ENCODE measurements at regions not wholly inside any gene's neighbourhood (a gene's known extent, or its start where the extent isn't known, plus 50 kb on each side); places are given as distances from the start of the nearest gene placed in this dataset.

DNA sequence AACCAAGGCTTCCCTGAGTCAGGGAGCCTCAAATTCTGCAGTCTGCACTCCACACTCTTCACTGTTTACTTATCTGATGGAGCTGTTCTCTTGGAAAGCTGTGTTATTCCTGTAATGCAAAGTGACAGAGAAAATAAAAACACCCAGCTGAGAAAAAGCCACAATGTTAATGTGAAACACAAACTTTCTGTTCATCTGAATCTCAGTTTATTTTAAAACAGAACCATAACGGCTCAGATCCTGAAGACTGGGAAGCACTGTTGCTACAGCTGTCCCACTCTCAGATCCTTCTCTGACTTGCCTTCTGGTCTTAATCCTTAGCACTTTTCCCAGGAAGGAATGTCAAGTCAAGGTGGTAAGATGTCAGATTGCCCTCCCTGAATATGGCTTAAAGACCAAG is 736.6 kb downstream of the DHX35 start:
- no peaks in the 10 kb centered on the region for H3K4me1 ChIP-seq (ENCODE audit: control insufficient read depth, insufficient read depth, low read length)
- no peak overlapping the region for H3K4me3 ChIP-seq (ENCODE audit: low read depth, low read length)
- WGBS (ENCODE audit: insufficient coverage) = 83% methylated on average over 1 of the region's 1 CpG
- peak overlapping the region; percentile 13 for H3K27ac ChIP-seq (ENCODE audit: low read depth, low read length)
- no peaks in the 10 kb centered on the region for H3K27me3 ChIP-seq (ENCODE audit: control insufficient read depth, insufficient read depth, low read length)
- peak in 1 of 6 donors; percentile 78 for DNase-seq (ENCODE audit: low read depth in 4 of 6, low spot score in 6 of 6)
- no peaks in the 10 kb centered on the region for H3K36me3 ChIP-seq (ENCODE audit: control insufficient read depth, insufficient read depth, low read length)
- no peaks in the 10 kb centered on the region for H3K9me3 ChIP-seq (ENCODE audit: control insufficient read depth, insufficient read depth, low read length)

DNA sequence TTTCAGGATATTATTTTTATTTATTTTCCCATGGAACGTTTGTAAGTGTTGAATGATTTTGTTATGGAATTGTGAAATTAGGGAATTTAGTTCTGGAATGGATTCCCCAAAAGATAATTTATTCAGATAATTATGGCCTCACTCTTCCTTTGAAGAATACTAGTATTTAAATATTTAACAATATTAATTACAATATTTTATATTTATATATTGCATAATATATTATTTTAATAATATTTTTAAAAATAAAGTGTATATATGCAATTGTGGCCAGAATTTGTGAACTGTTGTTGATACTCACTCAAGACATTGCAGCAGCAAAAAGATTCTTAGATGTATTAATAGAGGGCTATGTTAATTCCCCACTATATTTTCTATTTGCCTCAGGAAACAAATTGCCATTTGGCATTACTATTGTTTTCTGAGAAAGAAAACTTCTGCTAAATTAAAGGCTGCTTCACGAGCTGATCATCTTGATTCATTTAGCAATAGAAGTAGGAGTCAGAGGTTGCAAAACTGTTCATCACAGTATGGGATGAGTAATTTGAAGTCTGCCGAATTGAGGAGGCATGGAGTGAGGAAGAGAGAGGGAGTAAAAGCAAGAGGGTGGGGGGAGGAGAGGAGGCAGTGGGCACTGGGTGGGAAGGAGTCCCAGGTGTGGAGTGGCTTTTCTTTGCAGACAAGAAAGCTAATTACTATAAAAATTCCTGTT is 729.2 kb downstream of the DHX35 start:
- Histone ChIP-seq H3K27ac (ENCODE audit: low read depth, low read length) (no peak overlapping the region), H3K27me3 (ENCODE audit: control insufficient read depth, insufficient read depth, low read length) (no peaks in the 10 kb centered on the region), H3K4me1 (ENCODE audit: control insufficient read depth, insufficient read depth, low read length) (no peaks in the 10 kb centered on the region), H3K4me3 (ENCODE audit: low read depth, low read length) (no peak overlapping the region), H3K36me3 (ENCODE audit: control insufficient read depth, insufficient read depth, low read length) (no peaks in the 10 kb centered on the region), H3K9me3 (ENCODE audit: control insufficient read depth, insufficient read depth, low read length) (no peaks in the 10 kb centered on the region)
- 26% methylated on average over 2 of the region's 3 CpGs for WGBS (ENCODE audit: insufficient coverage)
- DNase-seq (ENCODE audit: low read depth in 4 of 6, low spot score in 6 of 6) = peak in 1 of 6 donors; percentile 10

DNA sequence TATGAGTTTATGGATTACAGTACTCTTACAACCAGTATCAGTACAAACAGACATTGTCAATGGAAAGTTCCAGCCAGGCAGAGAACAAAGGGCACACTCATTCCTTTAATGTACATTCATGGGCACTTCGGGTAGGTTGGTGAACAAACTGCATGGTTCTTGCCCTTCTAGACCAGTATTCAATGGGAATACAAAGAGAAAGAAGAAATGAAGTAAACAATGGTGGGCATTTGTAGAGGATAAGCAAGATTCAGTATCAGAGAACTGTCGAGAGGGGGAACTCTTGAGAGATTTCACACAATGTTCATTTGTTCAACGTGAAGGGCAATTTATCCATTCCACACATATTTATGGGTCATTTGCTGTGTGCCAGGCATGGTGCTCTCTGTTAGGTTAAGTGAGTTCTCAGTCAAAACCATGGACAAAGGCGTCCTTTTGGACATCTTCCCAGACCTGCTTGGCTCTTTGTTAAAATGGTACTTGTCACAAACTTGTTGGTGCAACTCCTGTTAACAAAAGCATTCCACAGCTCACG is 714.8 kb downstream of the DHX35 start:
- H3K9me3 ChIP-seq (ENCODE audit: control insufficient read depth, insufficient read depth, low read length) = peaks cover 1% of the 10 kb centered on the region
- 11% methylated on average over 1 of the region's 5 CpGs for WGBS (ENCODE audit: insufficient coverage)
- H3K27ac ChIP-seq (ENCODE audit: low read depth, low read length) = peak overlapping the region; percentile 72
- peaks cover 4% of the 10 kb centered on the region for H3K27me3 ChIP-seq (ENCODE audit: control insufficient read depth, insufficient read depth, low read length)
- H3K4me1 ChIP-seq (ENCODE audit: control insufficient read depth, insufficient read depth, low read length) = peaks cover 4% of the 10 kb centered on the region
- DNase-seq (ENCODE audit: low read depth in 4 of 6, low spot score in 6 of 6) = peak in 5 of 6 donors; percentile 19 to 81 (median 48)
- H3K36me3 ChIP-seq (ENCODE audit: control insufficient read depth, insufficient read depth, low read length) = no peaks in the 10 kb centered on the region
- H3K4me3 ChIP-seq (ENCODE audit: low read depth, low read length) = no peak overlapping the region

DNA sequence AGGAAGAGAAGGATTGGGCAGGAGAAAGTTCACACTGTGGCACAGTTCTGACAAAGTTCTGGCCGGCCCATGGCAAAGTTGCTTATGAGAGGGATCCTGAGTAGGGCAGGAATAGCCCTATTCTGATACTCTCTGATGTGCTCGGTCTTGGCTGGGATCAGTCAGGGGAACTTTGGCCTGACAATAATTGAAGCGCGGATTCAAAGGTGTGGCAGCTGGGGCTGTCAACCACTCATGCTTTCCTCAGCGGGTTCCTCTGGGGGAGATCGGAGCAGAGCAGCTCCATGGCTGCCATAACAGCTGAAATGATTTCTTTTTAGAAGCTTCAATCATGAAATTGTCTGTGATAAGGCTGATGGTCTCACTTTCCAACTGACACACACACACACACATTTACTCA is 714.1 kb downstream of the DHX35 start:
- H3K4me1 ChIP-seq (ENCODE audit: control insufficient read depth, insufficient read depth, low read length) = peaks cover 4% of the 10 kb centered on the region
- 97% methylated on average over 4 of the region's 6 CpGs for WGBS (ENCODE audit: insufficient coverage)
- H3K36me3 ChIP-seq (ENCODE audit: control insufficient read depth, insufficient read depth, low read length) = no peaks in the 10 kb centered on the region
- no peak overlapping the region for H3K4me3 ChIP-seq (ENCODE audit: low read depth, low read length)
- H3K9me3 ChIP-seq (ENCODE audit: control insufficient read depth, insufficient read depth, low read length) = peaks cover 1% of the 10 kb centered on the region
- peaks cover 4% of the 10 kb centered on the region for H3K27me3 ChIP-seq (ENCODE audit: control insufficient read depth, insufficient read depth, low read length)
- H3K27ac ChIP-seq (ENCODE audit: low read depth, low read length) = no peak overlapping the region
- DNase-seq (ENCODE audit: low read depth in 4 of 6, low spot score in 6 of 6) = no peak

DNA sequence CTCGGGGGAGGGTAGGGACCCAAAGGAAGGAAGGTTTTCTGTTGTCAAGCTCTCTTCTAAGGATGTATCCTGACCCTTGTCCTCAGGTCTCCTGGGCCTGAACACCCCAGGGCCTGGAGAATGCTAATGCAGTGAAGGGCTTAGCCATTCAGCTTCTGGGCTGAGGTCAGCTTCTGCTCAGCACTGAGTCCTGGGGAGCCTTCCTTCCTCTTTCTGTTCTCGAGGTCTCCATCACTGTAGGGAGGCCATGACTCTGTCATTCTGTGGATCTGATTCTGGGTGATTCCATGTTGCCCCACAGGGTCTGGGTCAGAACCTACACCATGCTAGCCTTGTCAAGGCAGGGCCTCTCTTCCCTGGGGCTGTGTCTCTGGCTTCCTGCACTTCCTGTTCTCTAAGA is 712.7 kb downstream of the DHX35 start:
- Histone ChIP-seq H3K36me3 (ENCODE audit: control insufficient read depth, insufficient read depth, low read length) (no peaks in the 10 kb centered on the region), H3K9me3 (ENCODE audit: control insufficient read depth, insufficient read depth, low read length) (peaks cover 1% of the 10 kb centered on the region), H3K4me1 (ENCODE audit: control insufficient read depth, insufficient read depth, low read length) (peaks cover 4% of the 10 kb centered on the region), H3K27me3 (ENCODE audit: control insufficient read depth, insufficient read depth, low read length) (peaks cover 3% of the 10 kb centered on the region), H3K4me3 (ENCODE audit: low read depth, low read length) (no peak overlapping the region), H3K27ac (ENCODE audit: low read depth, low read length) (no peak overlapping the region)
- WGBS (ENCODE audit: insufficient coverage) = 20% methylated on average over 2 of the region's 2 CpGs
- no peak for DNase-seq (ENCODE audit: low read depth in 4 of 6, low spot score in 6 of 6)

DNA sequence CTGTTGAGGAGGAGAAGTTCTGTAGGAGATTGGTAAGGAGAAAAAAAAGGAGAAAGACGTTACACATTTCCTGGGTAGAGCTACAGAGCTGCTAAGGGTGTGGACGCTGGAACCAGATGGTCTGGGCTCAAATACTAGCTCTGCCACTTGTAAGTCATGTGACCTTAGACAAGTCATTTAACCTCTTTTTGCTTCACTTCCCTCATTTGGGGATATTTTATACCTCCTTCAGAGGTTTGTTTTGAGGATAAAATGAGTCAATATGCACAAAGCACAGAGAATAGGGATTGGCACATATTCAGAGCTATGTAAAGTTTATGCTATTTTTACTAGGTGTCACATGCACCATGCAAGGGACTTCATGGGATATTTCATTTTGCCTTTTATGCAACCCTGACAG is 708.8 kb downstream of the DHX35 start:
- no peaks in the 10 kb centered on the region for H3K27me3 ChIP-seq (ENCODE audit: control insufficient read depth, insufficient read depth, low read length)
- H3K27ac ChIP-seq (ENCODE audit: low read depth, low read length) = no peak overlapping the region
- H3K4me1 ChIP-seq (ENCODE audit: control insufficient read depth, insufficient read depth, low read length) = no peaks in the 10 kb centered on the region
- no peak overlapping the region for H3K4me3 ChIP-seq (ENCODE audit: low read depth, low read length)
- no peaks in the 10 kb centered on the region for H3K9me3 ChIP-seq (ENCODE audit: control insufficient read depth, insufficient read depth, low read length)
- WGBS (ENCODE audit: insufficient coverage) = no CpG with 5 or more reads among the region's 2 CpGs
- no peak for DNase-seq (ENCODE audit: low read depth in 4 of 6, low spot score in 6 of 6)
- H3K36me3 ChIP-seq (ENCODE audit: control insufficient read depth, insufficient read depth, low read length) = no peaks in the 10 kb centered on the region

DNA sequence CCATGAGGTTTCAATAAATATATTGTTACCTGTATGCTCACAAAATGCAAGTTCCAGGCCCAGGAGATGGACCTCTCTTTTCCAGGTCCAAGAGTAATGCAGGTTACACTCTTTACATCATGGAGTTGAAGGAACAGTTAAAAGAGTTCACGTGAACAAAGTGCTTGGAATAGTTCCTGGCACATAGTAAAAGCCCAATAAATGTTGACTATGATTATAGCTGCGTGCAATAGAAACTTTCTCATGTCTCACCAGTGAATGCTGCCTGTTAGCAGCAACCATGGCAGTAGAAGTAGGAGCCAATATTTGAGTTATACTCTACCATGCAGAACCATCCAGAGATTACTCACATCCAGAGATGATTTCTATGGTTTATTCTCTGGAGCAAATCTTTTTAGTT is 707.5 kb downstream of the DHX35 start:
- Histone ChIP-seq H3K9me3 (ENCODE audit: control insufficient read depth, insufficient read depth, low read length) (no peaks in the 10 kb centered on the region), H3K27ac (ENCODE audit: low read depth, low read length) (no peak overlapping the region), H3K4me3 (ENCODE audit: low read depth, low read length) (no peak overlapping the region), H3K27me3 (ENCODE audit: control insufficient read depth, insufficient read depth, low read length) (no peaks in the 10 kb centered on the region), H3K36me3 (ENCODE audit: control insufficient read depth, insufficient read depth, low read length) (no peaks in the 10 kb centered on the region), H3K4me1 (ENCODE audit: control insufficient read depth, insufficient read depth, low read length) (no peaks in the 10 kb centered on the region)
- no peak for DNase-seq (ENCODE audit: low read depth in 4 of 6, low spot score in 6 of 6)
- WGBS (ENCODE audit: insufficient coverage) = 80% methylated on average over 1 of the region's 2 CpGs

DNA sequence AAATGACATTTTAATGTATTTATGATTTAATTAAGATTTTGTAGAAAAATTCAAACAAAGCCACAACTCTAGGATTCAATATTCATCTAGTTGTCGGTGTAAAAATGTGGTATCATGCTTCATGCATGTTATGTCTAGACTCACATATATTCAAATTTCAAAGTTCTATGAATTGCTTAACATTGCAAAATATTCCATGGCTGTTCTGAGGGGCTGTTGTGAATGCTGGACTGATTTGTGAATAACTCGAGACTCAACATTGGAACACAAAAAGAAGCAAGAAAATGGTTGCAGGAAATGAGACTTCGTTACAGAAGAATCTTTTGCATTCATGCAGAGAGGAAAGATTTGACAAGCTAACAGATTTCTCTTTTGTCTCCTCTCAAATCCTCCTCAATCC is 705.9 kb downstream of the DHX35 start:
- Histone ChIP-seq H3K4me1 (ENCODE audit: control insufficient read depth, insufficient read depth, low read length) (no peaks in the 10 kb centered on the region), H3K27me3 (ENCODE audit: control insufficient read depth, insufficient read depth, low read length) (no peaks in the 10 kb centered on the region), H3K27ac (ENCODE audit: low read depth, low read length) (no peak overlapping the region), H3K9me3 (ENCODE audit: control insufficient read depth, insufficient read depth, low read length) (no peaks in the 10 kb centered on the region), H3K4me3 (ENCODE audit: low read depth, low read length) (no peak overlapping the region), H3K36me3 (ENCODE audit: control insufficient read depth, insufficient read depth, low read length) (no peaks in the 10 kb centered on the region)
- no peak for DNase-seq (ENCODE audit: low read depth in 4 of 6, low spot score in 6 of 6)
- WGBS (ENCODE audit: insufficient coverage) = no CpG with 5 or more reads among the region's 3 CpGs

DNA sequence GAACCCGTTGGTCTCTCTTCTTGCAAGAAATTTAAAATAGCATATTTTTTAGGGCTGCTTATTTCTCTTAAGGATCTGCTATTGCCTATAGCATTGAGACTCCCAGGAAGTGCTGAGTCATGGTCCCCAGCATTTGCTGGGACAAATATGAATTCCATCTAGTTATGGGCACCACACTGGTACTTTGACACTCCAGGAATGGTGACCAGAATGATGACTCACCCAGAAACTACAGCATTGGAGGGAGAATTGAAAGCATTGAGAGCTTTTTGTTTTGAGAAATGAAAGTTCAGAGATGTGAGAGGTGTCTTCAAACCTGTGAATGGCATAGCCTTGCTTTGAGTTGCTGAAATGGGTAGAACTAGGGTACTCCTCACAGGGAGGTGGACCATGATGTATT is 699.7 kb downstream of the DHX35 start:
- 0% methylated on average over 1 of the region's 1 CpG for WGBS (ENCODE audit: insufficient coverage)
- Histone ChIP-seq H3K9me3 (ENCODE audit: control insufficient read depth, insufficient read depth, low read length) (no peaks in the 10 kb centered on the region), H3K36me3 (ENCODE audit: control insufficient read depth, insufficient read depth, low read length) (no peaks in the 10 kb centered on the region), H3K4me3 (ENCODE audit: low read depth, low read length) (no peak overlapping the region), H3K27me3 (ENCODE audit: control insufficient read depth, insufficient read depth, low read length) (no peaks in the 10 kb centered on the region), H3K27ac (ENCODE audit: low read depth, low read length) (no peak overlapping the region), H3K4me1 (ENCODE audit: control insufficient read depth, insufficient read depth, low read length) (no peaks in the 10 kb centered on the region)
- DNase-seq (ENCODE audit: low read depth in 4 of 6, low spot score in 6 of 6) = no peak

DNA sequence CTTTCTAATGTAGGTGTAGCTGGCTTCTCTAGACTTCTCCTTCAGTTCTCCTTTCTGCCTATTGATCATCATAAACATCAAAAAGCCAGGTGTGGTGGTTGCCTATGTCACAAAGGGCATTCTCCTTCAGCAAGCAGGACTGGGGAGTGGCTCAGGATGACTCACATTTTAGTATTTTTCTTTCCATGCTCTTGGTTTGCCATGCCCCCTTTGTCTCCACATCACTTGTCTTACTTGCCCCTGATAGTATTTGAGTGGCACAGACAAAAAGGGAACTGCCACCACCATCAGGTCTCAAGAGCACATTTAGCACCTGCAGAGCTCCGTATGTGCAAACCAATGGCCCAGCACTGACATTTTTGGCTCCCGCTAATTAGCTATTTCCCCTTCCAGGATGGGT is 698.8 kb downstream of the DHX35 start:
- Histone ChIP-seq H3K9me3 (ENCODE audit: control insufficient read depth, insufficient read depth, low read length) (no peaks in the 10 kb centered on the region), H3K4me3 (ENCODE audit: low read depth, low read length) (no peak overlapping the region), H3K27me3 (ENCODE audit: control insufficient read depth, insufficient read depth, low read length) (no peaks in the 10 kb centered on the region), H3K27ac (ENCODE audit: low read depth, low read length) (no peak overlapping the region), H3K4me1 (ENCODE audit: control insufficient read depth, insufficient read depth, low read length) (no peaks in the 10 kb centered on the region), H3K36me3 (ENCODE audit: control insufficient read depth, insufficient read depth, low read length) (no peaks in the 10 kb centered on the region)
- 89% methylated on average over 2 of the region's 2 CpGs for WGBS (ENCODE audit: insufficient coverage)
- no peak for DNase-seq (ENCODE audit: low read depth in 4 of 6, low spot score in 6 of 6)
